Neuronal stem cell (in vitro differentiated cells): ENCODE measurements at regions not wholly inside any gene's neighbourhood (a gene's known extent, or its start where the extent isn't known, plus 50 kb on each side); places are given as distances from the start of the nearest gene placed in this dataset.
A peak's percentile ranks its signal among the peaks of the same experiment; 100 is the strongest.

Source experiments
- DNase-seq: peaks from one replicate; pipeline ENCODE4 v3.0.0-alpha.2; 2013; ENCODE audit warnings: low spot score
- H2AFZ ChIP-seq: one replicate; pipeline ENCODE4 v1.6.1; 2013; ENCODE audit warnings: mild to moderate bottlenecking, low read length, inconsistent platforms
- H2AK5ac ChIP-seq: 2 replicates; pipeline ENCODE4 v1.6.1; 2013; ENCODE audit warnings: low read depth, mild to moderate bottlenecking, inconsistent platforms, low read length, moderate library complexity, mixed read lengths
- H2BK120ac ChIP-seq: 2 replicates; pipeline ENCODE4 v1.6.1; 2013; ENCODE audit warnings: low read depth, mild to moderate bottlenecking, inconsistent platforms, low read length, moderate library complexity, mixed read lengths
- H2BK12ac ChIP-seq: one replicate; pipeline ENCODE4 v1.6.1; 2013; ENCODE audit warnings: low read length, inconsistent platforms
- H2BK15ac ChIP-seq: 2 replicates; pipeline ENCODE4 v1.6.1; 2013; ENCODE audit warnings: mild to moderate bottlenecking, low read length, inconsistent platforms, mixed read lengths
- H2BK5ac ChIP-seq: one replicate; pipeline ENCODE4 v1.6.1; 2013; ENCODE audit warnings: inconsistent platforms, mild to moderate bottlenecking, low read length, moderate library complexity
- H3K14ac ChIP-seq: one replicate; pipeline ENCODE4 v1.6.1; 2013; ENCODE audit warnings: low read length, inconsistent platforms
- H3K18ac ChIP-seq: 2 replicates; pipeline ENCODE4 v1.6.1; 2013; ENCODE audit warnings: low read length, inconsistent platforms
- H3K23ac ChIP-seq: 2 replicates; pipeline ENCODE4 v1.6.1; 2013; ENCODE audit warnings: low read depth, mild to moderate bottlenecking, mixed read lengths, low read length, inconsistent platforms; ENCODE audit not compliant: poor library complexity
- H3K27ac ChIP-seq: replicated peaks from 3 replicates; pipeline ENCODE4 v1.5.1; 2013; ENCODE audit warnings: low read length, inconsistent platforms
- H3K27me3 ChIP-seq, 3 experiments: 2 replicates each; pipeline ENCODE4 v1.6.1; 2013; ENCODE audit warnings: low read length in 3 of 3, mild to moderate bottlenecking in 2 of 3, inconsistent platforms in 1 of 3, low read depth in 1 of 3, mixed read lengths in 1 of 3, moderate library complexity in 1 of 3; ENCODE audit not compliant: control insufficient read depth in 3 of 3, insufficient read depth in 3 of 3
- H3K36me3 ChIP-seq, 2 donors: replicated peaks in 1 of 2; 2 replicates each; pipeline ENCODE4 v1.6.1; 2013; ENCODE audit warnings: low read length in 2 of 2; ENCODE audit not compliant: control insufficient read depth in 2 of 2, insufficient read depth in 2 of 2
- H3K4ac ChIP-seq: 2 replicates; pipeline ENCODE4 v1.6.1; 2013; ENCODE audit warnings: inconsistent platforms, mild to moderate bottlenecking, low read length, moderate library complexity
- H3K4me1 ChIP-seq, 2 donors: 1 replicate in 1 of 2; 2 replicates in 1 of 2; pipeline ENCODE4 v1.6.1; 2013; ENCODE audit warnings: low read length in 2 of 2, low read depth in 1 of 2; ENCODE audit not compliant: control insufficient read depth in 2 of 2, insufficient read depth in 1 of 2
- H3K4me2 ChIP-seq: one replicate; pipeline ENCODE4 v1.6.1; 2013; ENCODE audit warnings: mild to moderate bottlenecking, low read length, inconsistent platforms; ENCODE audit not compliant: insufficient read depth, poor library complexity, severe bottlenecking
- H3K4me3 ChIP-seq, 2 donors: 2 replicates each; pipeline ENCODE4 v1.5.1; 2013; ENCODE audit warnings: low read length in 2 of 2, mild to moderate bottlenecking in 2 of 2, inconsistent platforms in 1 of 2, moderate library complexity in 1 of 2
- H3K79me1 ChIP-seq: one replicate; pipeline ENCODE4 v1.6.1; 2013; ENCODE audit warnings: low read depth, mild to moderate bottlenecking, inconsistent platforms, low read length, moderate library complexity
- H3K9ac ChIP-seq: one replicate; pipeline ENCODE4 v1.6.1; 2013; ENCODE audit warnings: mild to moderate bottlenecking, low read depth, low read length, inconsistent platforms; ENCODE audit not compliant: poor library complexity
- H3K9me3 ChIP-seq, 2 donors: replicated peaks in 1 of 2; 2 replicates each; pipeline versions ENCODE3 to v1.6.1; 2013; ENCODE audit warnings: low read length in 2 of 2, mild to moderate bottlenecking in 2 of 2, inconsistent platforms in 1 of 2, low read depth in 1 of 2, mixed read lengths in 1 of 2, moderate library complexity in 1 of 2; ENCODE audit not compliant: control insufficient read depth in 2 of 2, insufficient read depth in 1 of 2
- H4K8ac ChIP-seq: one replicate; pipeline ENCODE4 v1.6.1; 2013; ENCODE audit warnings: low read depth, mild to moderate bottlenecking, inconsistent platforms, low read length, moderate library complexity
- H4K91ac ChIP-seq: one replicate; pipeline ENCODE4 v1.6.1; 2013; ENCODE audit warnings: low read length, low read depth, mild to moderate bottlenecking, inconsistent platforms; ENCODE audit not compliant: poor library complexity
- whole genome bisulfite sequencing, 2 donors: extraction: QIAGEN DNeasy Blood & Tissue Kit; methylation state at CpG; one replicate each; pipeline ENCODE4 v1.1.7; 2013; ENCODE audit warnings: missing lambda C conversion rate in 2 of 2, mixed read lengths in 1 of 2; ENCODE audit not compliant: insufficient read length in 2 of 2, insufficient replicate concordance in 1 of 2; ENCODE audit errors: extremely low coverage in 2 of 2; 5-methylcytosine and 5-hydroxymethylcytosine counted together

DNA sequence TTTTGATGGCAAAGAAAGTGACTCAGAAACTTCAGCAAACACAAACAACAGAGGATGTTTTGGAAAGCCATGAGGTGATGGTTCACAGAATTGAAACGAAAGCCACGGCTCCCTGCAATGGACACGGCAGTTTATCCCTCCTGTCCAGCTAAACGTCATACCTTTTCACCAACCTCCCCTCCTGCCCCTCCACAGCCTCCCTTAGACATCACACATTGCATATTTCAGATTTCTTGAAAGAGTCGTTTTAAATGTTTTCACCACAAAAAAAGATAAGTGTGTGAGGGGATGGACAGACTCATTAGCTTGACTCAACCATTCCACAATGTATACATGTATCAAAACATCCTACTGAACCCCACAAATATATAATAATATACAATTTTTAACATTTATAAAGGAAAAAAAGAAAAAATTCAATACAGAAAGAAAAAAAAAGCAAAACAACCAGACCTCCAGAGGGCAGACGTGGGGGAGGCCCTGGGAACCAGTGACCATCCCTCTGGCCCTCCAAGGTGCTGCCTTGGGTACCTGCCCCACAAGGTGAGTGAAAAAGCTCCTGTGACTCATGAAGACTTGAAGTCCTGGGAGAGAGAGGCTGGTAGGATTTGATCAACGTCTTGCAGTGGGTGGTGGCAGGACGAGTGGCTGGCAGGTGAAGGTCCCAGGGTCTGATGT, 117.2 kb upstream of the THBS2 start:
- Histone ChIP-seq H3K27me3 (no peaks in the 10 kb centered on the region), H3K4ac (no peak overlapping the region), H3K79me1 (peaks cover 2% of the 10 kb centered on the region), H3K9ac (no peak overlapping the region), H2BK12ac (no peak overlapping the region), H3K4me3 (no peak overlapping the region), H3K23ac (no peak overlapping the region), H2AFZ (no peak overlapping the region), H2AK5ac (no peak overlapping the region), H2BK5ac (no peak overlapping the region), H3K27ac (no peak overlapping the region), H3K4me1 (no peaks in the 10 kb centered on the region), H3K4me2 (no peak overlapping the region), H2BK120ac (no peak overlapping the region), H3K14ac (no peak overlapping the region), H4K8ac (no peak overlapping the region), H4K91ac (no peak overlapping the region), H3K9me3 (peaks cover 3 to 17% of the 10 kb centered on the region in 2 donors), H3K18ac (no peak overlapping the region), H2BK15ac (no peak overlapping the region), H3K36me3 (no peaks in the 10 kb centered on the region)
- DNase-seq, result no peak
- WGBS, 2 donors, result no CpG with 5 or more reads among the region's 8 CpGs

DNA sequence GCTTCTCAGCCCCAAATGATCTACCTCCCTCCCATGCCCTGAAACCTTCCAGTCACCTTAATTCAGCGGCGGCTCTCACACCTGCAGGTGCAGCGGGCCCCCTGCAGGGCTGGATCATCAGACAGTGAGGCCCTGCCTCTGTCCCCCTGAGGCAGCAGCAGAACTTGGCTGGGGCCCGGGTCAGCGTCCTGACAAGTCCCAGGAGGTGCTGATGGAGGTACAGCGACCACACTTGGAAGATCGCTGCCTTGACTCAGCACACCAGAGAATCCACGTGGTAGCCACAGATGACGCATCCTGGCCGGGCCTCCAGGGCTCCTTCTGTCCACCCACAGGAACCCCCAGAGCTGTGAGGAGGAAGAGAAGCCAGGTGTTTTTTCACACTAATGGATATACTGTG, 116.4 kb upstream of the THBS2 start:
- H2AK5ac ChIP-seq, result peak overlapping the region; percentile 36
- H3K27me3 ChIP-seq, result no peaks in the 10 kb centered on the region
- H3K9me3 ChIP-seq, result peaks cover 0 to 17% of the 10 kb centered on the region in 2 donors
- H3K14ac ChIP-seq, result no peak overlapping the region
- no peak overlapping the region for H3K4me3 ChIP-seq
- H3K4me1 ChIP-seq, result no peaks in the 10 kb centered on the region
- no peak overlapping the region for H3K27ac ChIP-seq
- no peak overlapping the region for H3K4me2 ChIP-seq
- H3K18ac ChIP-seq, result no peak overlapping the region
- H2BK15ac ChIP-seq, result no peak overlapping the region
- H2BK5ac ChIP-seq, result no peak overlapping the region
- H3K36me3 ChIP-seq, result no peaks in the 10 kb centered on the region
- H4K8ac ChIP-seq, result no peak overlapping the region
- no CpG with 5 or more reads among the region's 10 CpGs for WGBS, 2 donors
- H4K91ac ChIP-seq, result no peak overlapping the region
- no peak overlapping the region for H2BK120ac ChIP-seq
- H2AFZ ChIP-seq, result no peak overlapping the region
- no peak for DNase-seq
- H2BK12ac ChIP-seq, result no peak overlapping the region
- H3K9ac ChIP-seq, result no peak overlapping the region
- no peak overlapping the region for H3K23ac ChIP-seq
- peaks cover 2% of the 10 kb centered on the region for H3K79me1 ChIP-seq
- H3K4ac ChIP-seq, result no peak overlapping the region

DNA sequence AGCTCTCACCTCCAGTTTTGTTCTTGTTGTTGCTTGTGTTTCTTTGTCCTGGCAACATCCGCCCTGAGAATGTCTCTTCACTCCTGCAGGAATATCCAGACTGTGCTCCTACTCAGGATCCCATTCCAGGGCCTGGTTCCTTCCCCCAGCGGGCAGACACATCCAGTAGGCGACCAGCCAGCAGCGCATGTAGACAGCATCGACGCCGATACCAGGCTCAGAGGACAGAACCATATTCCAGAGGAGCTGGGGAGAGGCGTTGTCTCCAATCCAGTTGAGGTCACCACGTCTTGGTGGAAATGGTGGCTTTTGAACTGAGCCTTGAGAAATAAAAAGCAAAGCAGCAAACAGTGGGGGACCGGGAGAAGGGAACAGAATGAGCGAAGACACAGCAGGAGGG, 114.6 kb upstream of the THBS2 start:
- Histone ChIP-seq H2BK12ac (no peak overlapping the region), H3K9me3 (peaks cover 0 to 17% of the 10 kb centered on the region in 2 donors), H3K4me3 (no peak overlapping the region), H3K18ac (no peak overlapping the region), H3K9ac (no peak overlapping the region), H2BK15ac (no peak overlapping the region), H3K36me3 (no peaks in the 10 kb centered on the region), H3K14ac (no peak overlapping the region), H2AFZ (no peak overlapping the region), H2BK5ac (no peak overlapping the region), H4K8ac (no peak overlapping the region), H3K4ac (no peak overlapping the region), H4K91ac (no peak overlapping the region), H3K23ac (no peak overlapping the region), H2AK5ac (peak overlapping the region; percentile 47), H3K79me1 (peaks cover 2% of the 10 kb centered on the region), H3K27me3 (no peaks in the 10 kb centered on the region), H2BK120ac (no peak overlapping the region), H3K4me1 (no peaks in the 10 kb centered on the region), H3K4me2 (no peak overlapping the region), H3K27ac (no peak overlapping the region)
- WGBS, 2 donors, result no CpG with 5 or more reads among the region's 11 CpGs
- DNase-seq, result no peak

DNA sequence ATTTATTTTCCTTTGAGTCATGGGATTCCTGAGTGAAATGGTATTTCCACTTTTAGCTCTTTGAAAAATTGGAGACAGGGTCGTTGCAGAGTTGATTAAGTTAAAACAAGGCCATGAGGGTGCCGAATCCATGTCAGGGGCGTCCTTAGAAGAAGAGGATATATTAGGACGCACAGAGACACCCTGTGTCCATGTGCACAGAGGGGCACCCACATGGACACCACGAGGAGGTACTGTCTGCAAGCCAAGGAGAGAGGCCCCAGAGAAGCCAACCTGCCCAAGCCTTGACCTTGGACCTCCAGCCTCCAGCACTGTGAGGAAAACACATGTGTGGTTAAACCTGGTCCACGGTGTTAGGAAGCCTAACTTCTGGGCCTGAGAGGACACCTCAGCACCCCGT, 113.9 kb upstream of the THBS2 start:
- no peak overlapping the region for H3K4ac ChIP-seq
- WGBS, 2 donors, result no CpG with 5 or more reads among the region's 7 CpGs

More for the DNA sequence above, 113.9 kb upstream of the THBS2 start:
- no peak for DNase-seq
- no peak overlapping the region for H3K23ac ChIP-seq
- H2BK5ac ChIP-seq, result no peak overlapping the region
- H3K27ac ChIP-seq, result no peak overlapping the region
- H2AK5ac ChIP-seq, result peak overlapping the region; percentile 47
- H3K36me3 ChIP-seq, result no peaks in the 10 kb centered on the region
- no peak overlapping the region for H3K4me3 ChIP-seq
- H3K14ac ChIP-seq, result no peak overlapping the region
- H3K27me3 ChIP-seq, result no peaks in the 10 kb centered on the region
- H2AFZ ChIP-seq, result no peak overlapping the region
- H2BK12ac ChIP-seq, result no peak overlapping the region
- H3K9ac ChIP-seq, result no peak overlapping the region
- no peaks in the 10 kb centered on the region for H3K4me1 ChIP-seq
- H3K4me2 ChIP-seq, result no peak overlapping the region
- H2BK120ac ChIP-seq, result no peak overlapping the region
- H3K18ac ChIP-seq, result no peak overlapping the region
- no peak overlapping the region for H4K91ac ChIP-seq
- no peak overlapping the region for H2BK15ac ChIP-seq
- H3K79me1 ChIP-seq, result peaks cover 2% of the 10 kb centered on the region
- H3K9me3 ChIP-seq, result peaks cover 0 to 15% of the 10 kb centered on the region in 2 donors
- H4K8ac ChIP-seq, result no peak overlapping the region
